Parathyroid adenoma (tissue), 2 donors: ENCODE measurements at regions not wholly inside any gene's neighbourhood (a gene's known extent, or its start where the extent isn't known, plus 50 kb on each side); places are given as distances from the start of the nearest gene placed in this dataset.

Experiments used
- H2AFZ ChIP-seq: fragments of 300-600 bp; sonication (generic); one replicate; pipeline ENCODE4 v1.7.0; 2017; ENCODE audit warnings: antibody characterized with exemption, mild to moderate bottlenecking
- H3K27ac ChIP-seq: fragments of 300-600 bp; sonication (generic); one replicate; pipeline ENCODE4 v1.7.0; 2017
- H3K27me3 ChIP-seq: fragments of 300-600 bp; sonication (generic); one replicate; pipeline ENCODE4 v1.7.0; 2017; ENCODE audit warnings: low read length; ENCODE audit not compliant: control insufficient read depth, insufficient read depth
- H3K36me3 ChIP-seq: fragments of 300-600 bp; sonication (generic); one replicate; pipeline ENCODE4 v1.7.0; 2017; ENCODE audit warnings: low read length; ENCODE audit not compliant: control insufficient read depth, insufficient read depth
- H3K4me1 ChIP-seq: fragments of 300-600 bp; sonication (generic); one replicate; pipeline ENCODE4 v1.7.0; 2017; ENCODE audit warnings: control low read depth
- H3K4me2 ChIP-seq: fragments of 300-600 bp; sonication (generic); one replicate; pipeline ENCODE4 v1.7.0; 2017; ENCODE audit warnings: low read length
- H3K4me3 ChIP-seq: fragments of 300-600 bp; sonication (generic); one replicate; pipeline ENCODE4 v1.7.0; 2017; ENCODE audit warnings: low read depth, low read length
- H3K79me2 ChIP-seq: fragments of 300-600 bp; sonication (generic); one replicate; pipeline ENCODE4 v1.7.0; 2017; ENCODE audit warnings: control low read depth
- H3K9ac ChIP-seq: fragments of 300-600 bp; sonication (generic); one replicate; pipeline ENCODE4 v1.7.0; 2017; ENCODE audit warnings: mild to moderate bottlenecking
- H3K9me3 ChIP-seq: fragments of 300-600 bp; sonication (generic); one replicate; pipeline ENCODE4 v1.7.0; 2017; ENCODE audit warnings: low read length; ENCODE audit not compliant: control insufficient read depth
- CTCF ChIP-seq: fragments of 300-600 bp; sonication (generic); IDR thresholded peaks from one replicate; pipeline ENCODE4 v1.7.0; 2017; ENCODE audit warnings: antibody characterized with exemption, mild to moderate bottlenecking
- donor health status: primary hyperparathyroidism.

GRCh38 chr1:98086156-98086555, 165.3 kb upstream of the DPYD start:
- Histone ChIP-seq H3K79me2 (no peaks in the 10 kb centered on the region), H3K4me1 (no peaks in the 10 kb centered on the region), H3K4me2 (no peak overlapping the region), H3K9me3 (no peaks in the 10 kb centered on the region), H3K27ac (no peak overlapping the region), H3K9ac (no peak overlapping the region), H2AFZ (no peak overlapping the region), H3K4me3 (no peak overlapping the region), H3K36me3 (no peaks in the 10 kb centered on the region), H3K27me3 (no peaks in the 10 kb centered on the region)
- no peak for TF ChIP-seq CTCF

GRCh38 chr1:98084188-98084587, 163.4 kb upstream of the DPYD start:
- no peak for TF ChIP-seq CTCF

GRCh38 chr1:98081944-98082343, 161.1 kb upstream of the DPYD start:
- Histone ChIP-seq H3K27ac (no peak overlapping the region), H3K4me1 (no peaks in the 10 kb centered on the region), H2AFZ (no peak overlapping the region), H3K4me2 (no peak overlapping the region), H3K9me3 (no peaks in the 10 kb centered on the region), H3K79me2 (no peaks in the 10 kb centered on the region), H3K4me3 (no peak overlapping the region), H3K27me3 (no peaks in the 10 kb centered on the region), H3K9ac (no peak overlapping the region), H3K36me3 (no peaks in the 10 kb centered on the region)
- TF ChIP-seq CTCF, result no peak

More at GRCh38 chr1:98084188-98084587, 163.4 kb upstream of the DPYD start:
- no peak overlapping the region for H3K4me3 ChIP-seq
- no peak overlapping the region for H3K4me2 ChIP-seq
- no peak overlapping the region for H3K9ac ChIP-seq
- H3K27ac ChIP-seq, result no peak overlapping the region
- no peaks in the 10 kb centered on the region for H3K79me2 ChIP-seq
- no peak overlapping the region for H2AFZ ChIP-seq
- no peaks in the 10 kb centered on the region for H3K27me3 ChIP-seq
- no peaks in the 10 kb centered on the region for H3K9me3 ChIP-seq
- no peaks in the 10 kb centered on the region for H3K4me1 ChIP-seq
- H3K36me3 ChIP-seq, result no peaks in the 10 kb centered on the region

- Histone ChIP-seq H3K4me3 (no peak overlapping the region), H3K27me3 (no peaks in the 10 kb centered on the region), H3K4me1 (no peaks in the 10 kb centered on the region), H3K4me2 (no peak overlapping the region), H3K9me3 (no peaks in the 10 kb centered on the region), H2AFZ (no peak overlapping the region), H3K27ac (no peak overlapping the region), H3K79me2 (no peaks in the 10 kb centered on the region), H3K9ac (no peak overlapping the region), H3K36me3 (no peaks in the 10 kb centered on the region)
- TF ChIP-seq CTCF, result no peak
Observed at GRCh38 chr1:98078596-98078995, 157.8 kb upstream of the DPYD start.

GRCh38 chr1:98077691-98078090, 156.9 kb upstream of the DPYD start:
- Histone ChIP-seq H3K9me3 (no peaks in the 10 kb centered on the region), H3K4me1 (no peaks in the 10 kb centered on the region), H3K36me3 (no peaks in the 10 kb centered on the region), H3K27ac (no peak overlapping the region), H3K4me3 (no peak overlapping the region), H3K4me2 (no peak overlapping the region), H3K9ac (no peak overlapping the region), H2AFZ (no peak overlapping the region), H3K79me2 (no peaks in the 10 kb centered on the region), H3K27me3 (no peaks in the 10 kb centered on the region)
- TF ChIP-seq CTCF, result no peak
